RWPE1 (cell line): ENCODE measurements at regions not wholly inside any gene's neighbourhood (a gene's known extent, or its start where the extent isn't known, plus 50 kb on each side); places are given as distances from the start of the nearest gene placed in this dataset.

Experiments
- CTCF ChIA-PET: fragments of 350-600 bp; sonication (Branson Sonifier 250); formaldehyde crosslinking; extraction: SDS; loops from one replicate; lab custom pipeline; 2021; lab: Yijun Ruan, JAX
- POLR2A ChIA-PET: fragments of 400-600 bp; formaldehyde crosslinking; extraction: SDS; loops from one replicate; lab custom pipeline; 2020; ENCODE audit warnings: antibody characterized with exemption; ENCODE audit not compliant: low non-redundant PET; lab: Yijun Ruan, JAX
- DNase-seq: peaks from one replicate; pipeline ENCODE4 v3.0.0; 2012; ENCODE audit warnings: low spot score
- H3K27ac ChIP-seq: fragments of 450-650 bp; 2 replicates; pipeline ENCODE4 v1.5.1; 2017
- TF ChIP-seq, protein P1 (sequence below): fragments of 450-650 bp; conservative IDR thresholded peaks from 2 replicates; pipeline ENCODE4 v1.5.1; 2017; ENCODE audit warnings: low read depth, mild to moderate bottlenecking

DNA sequence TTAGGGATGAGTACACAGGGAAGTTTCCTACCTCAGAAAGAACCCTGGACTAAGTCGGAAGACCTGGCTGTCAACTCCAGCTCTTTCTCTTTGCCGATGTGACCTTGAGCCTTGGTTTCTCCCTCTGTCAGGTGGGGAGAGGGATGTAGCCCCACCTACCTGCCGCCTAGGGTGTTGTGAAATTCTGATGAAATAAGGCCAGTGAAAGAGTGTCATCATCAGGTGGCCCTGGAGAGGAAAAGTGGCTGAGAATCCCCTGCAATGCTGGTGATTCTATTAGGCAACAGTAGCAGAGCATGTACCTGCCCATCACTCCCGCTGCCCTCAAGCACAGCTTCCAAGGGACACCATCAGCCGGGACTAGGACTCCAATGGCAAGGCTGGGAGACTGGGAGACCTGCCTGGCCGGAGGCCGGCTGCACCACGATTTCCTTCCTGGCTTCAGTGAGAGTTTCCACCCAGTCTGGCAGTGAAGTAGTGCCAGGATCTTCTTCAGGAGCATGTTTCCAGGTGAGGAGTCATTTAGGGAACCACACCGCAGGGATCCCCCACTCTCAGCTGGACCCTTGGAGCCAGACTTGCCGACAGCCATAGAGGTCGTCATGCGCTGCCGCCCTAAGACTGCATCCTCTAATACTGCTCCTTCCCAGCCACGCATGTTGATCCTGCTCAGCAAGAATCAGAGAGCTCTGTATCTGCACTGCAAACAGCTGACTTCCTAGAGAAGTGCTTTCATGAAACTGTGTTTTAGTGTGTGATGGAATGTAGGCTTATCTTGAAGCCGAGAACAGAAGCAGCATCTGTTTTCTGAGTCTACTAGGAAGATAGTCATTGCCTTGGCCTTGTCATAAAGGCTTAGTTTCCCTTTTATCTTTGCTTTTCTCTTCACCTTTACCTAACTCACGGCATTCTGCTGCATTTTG, 88.0 kb upstream of the F3 start:
- TF ChIP-seq, protein P1, sequence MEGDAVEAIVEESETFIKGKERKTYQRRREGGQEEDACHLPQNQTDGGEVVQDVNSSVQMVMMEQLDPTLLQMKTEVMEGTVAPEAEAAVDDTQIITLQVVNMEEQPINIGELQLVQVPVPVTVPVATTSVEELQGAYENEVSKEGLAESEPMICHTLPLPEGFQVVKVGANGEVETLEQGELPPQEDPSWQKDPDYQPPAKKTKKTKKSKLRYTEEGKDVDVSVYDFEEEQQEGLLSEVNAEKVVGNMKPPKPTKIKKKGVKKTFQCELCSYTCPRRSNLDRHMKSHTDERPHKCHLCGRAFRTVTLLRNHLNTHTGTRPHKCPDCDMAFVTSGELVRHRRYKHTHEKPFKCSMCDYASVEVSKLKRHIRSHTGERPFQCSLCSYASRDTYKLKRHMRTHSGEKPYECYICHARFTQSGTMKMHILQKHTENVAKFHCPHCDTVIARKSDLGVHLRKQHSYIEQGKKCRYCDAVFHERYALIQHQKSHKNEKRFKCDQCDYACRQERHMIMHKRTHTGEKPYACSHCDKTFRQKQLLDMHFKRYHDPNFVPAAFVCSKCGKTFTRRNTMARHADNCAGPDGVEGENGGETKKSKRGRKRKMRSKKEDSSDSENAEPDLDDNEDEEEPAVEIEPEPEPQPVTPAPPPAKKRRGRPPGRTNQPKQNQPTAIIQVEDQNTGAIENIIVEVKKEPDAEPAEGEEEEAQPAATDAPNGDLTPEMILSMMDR: no peak
- no peak for DNase-seq
- no peak overlapping the region for H3K27ac ChIP-seq
- POLR2A ChIA-PET: no interaction called here
- CTCF ChIA-PET: interaction anchor here (0.7 kb wide), 1 partner anchor 412 kb away, joined by 3 read pairs; no protein-coding TSS in a partner anchor

DNA sequence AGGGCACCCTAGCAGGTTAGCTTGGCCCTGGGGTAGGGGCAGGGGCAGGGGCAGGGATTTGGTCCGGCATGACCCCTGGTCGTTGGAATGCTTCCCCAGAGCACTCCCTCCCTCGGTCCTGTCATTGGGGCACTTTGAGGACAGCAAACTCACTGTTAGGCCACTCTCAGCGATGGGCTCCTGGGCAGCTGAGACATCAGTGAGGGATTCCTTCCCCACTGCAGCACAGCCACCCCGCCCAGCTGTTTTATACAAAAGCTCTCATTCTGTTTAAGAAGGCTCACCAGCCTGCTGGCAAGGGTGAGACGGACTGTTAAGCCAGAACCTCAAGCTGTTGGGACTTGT, 86.9 kb upstream of the F3 start:
- TF ChIP-seq, protein P1: no peak
- ChIA-PET CTCF (no interaction called here), POLR2A (no interaction called here)
- no peak overlapping the region; the same call in 1 of the 2 replicates for H3K27ac ChIP-seq
- no peak for DNase-seq

DNA sequence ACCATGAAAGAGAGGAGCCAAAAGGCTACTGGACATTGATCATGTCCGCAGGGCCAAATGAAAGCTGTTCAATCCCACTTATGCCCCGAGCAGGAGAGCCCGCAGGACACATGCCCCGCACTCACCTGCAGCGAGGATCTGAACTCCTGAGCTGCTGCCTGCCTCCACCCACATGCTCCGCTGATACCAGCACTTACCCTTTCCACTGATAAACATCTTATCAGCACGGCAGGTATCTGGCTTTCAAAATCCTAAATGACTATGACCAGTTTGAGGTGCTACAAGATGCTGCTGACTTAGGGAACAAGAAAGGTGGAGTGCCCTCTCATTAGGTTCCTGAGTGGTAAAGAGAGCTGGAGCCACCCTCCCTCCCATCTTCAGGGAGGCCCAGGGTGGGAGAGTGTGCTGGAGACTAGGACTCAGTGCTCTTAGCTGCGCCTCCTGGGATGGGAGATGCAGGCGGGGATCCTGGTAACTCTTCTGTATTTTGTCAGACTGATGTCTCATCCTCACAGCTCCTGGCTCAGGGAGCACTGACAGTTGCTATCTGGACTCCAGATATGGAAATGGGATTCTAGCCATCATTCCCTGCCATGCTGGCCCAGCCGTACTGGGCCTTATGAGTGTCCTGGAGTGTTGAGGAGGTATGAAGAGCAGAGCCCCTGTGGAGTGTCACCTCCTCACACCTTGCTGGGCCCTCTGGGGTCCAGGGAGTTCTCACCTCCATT, 86.4 kb upstream of the F3 start:
- DNase-seq: no peak
- CTCF ChIA-PET: interaction anchor here (0.6 kb wide), 1 partner anchor 91 kb away, joined by 3 read pairs; no protein-coding TSS in a partner anchor
- H3K27ac ChIP-seq: no peak overlapping the region; the same call in 1 of the 2 replicates
- TF ChIP-seq, protein P1: no peak
- POLR2A ChIA-PET: no interaction called here

DNA sequence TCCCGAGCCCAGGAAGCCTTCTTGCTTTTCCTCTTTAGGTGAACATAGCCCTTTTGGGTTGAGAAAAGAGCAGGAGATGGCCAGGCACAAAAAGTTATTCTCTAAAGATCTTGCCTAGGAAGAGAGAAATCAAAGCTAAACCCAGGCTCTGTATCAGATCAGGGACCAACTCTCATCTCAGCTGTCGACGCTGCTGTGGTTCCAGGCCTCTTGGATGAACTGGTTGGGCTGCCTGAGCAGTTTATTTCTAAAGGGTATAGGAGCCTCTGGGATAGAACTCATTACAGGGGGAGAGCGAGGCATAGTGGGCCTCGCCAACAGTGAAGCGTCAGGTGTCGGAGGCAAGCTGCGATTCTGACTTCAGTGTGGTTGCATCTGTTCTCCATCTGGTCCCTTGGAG, 82.6 kb upstream of the F3 start:
- TF ChIP-seq, protein P1: no peak
- no peak for DNase-seq
- peak overlapping the region; percentile 94 for H3K27ac ChIP-seq
- POLR2A ChIA-PET: interaction anchor here (0.8 to 1.6 kb wide), 3 partner anchors 22 to 82 kb away, joined by 3 to 5 read pairs (median 4); partner anchors contain the start of gene F3
- CTCF ChIA-PET: interaction anchor here (0.6 kb wide), 2 partner anchors 613 to 1029 kb away, joined by 3 to 4 read pairs; no protein-coding TSS in a partner anchor

DNA sequence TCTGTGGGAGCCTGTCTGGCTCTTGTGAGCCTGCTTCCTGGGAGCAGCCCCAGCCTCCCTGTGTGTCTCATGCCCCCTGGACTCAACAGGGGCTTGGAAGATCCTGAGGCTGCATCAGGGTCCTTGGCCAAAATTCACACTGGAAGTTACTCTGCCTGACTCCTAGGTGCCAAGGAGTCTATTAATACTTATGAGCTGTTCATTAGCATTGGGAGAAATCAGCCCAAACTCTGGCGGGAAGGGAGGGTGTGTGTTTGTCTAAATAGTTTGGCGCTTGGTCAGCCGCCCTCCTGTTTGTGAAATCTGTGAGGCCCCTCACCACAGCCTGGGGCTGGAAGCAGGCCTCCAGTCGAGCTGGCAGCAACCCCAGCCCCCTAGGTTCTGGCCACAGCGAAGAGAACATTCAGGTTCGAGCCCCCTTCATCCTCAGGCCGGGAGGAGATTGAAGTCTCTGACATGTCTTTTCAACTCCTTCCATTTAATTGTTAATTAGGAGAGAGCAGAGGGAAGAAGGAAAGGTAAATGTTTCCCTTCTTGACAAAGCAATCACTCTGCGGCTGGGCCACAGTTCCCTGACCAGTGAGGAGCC, 82.1 kb upstream of the F3 start:
- CTCF ChIA-PET: interaction anchor here (1.1 kb wide), 1 partner anchor 10 kb away, joined by 3 read pairs; no protein-coding TSS in a partner anchor
- POLR2A ChIA-PET: interaction anchor here (0.8 to 1.6 kb wide), 2 partner anchors 23 to 82 kb away, joined by 3 to 5 read pairs; partner anchors contain the start of gene F3
- H3K27ac ChIP-seq: peak overlapping the region; percentile 94
- TF ChIP-seq, protein P1: no peak
- DNase-seq: peak; percentile 76
